GM10266 (cell line): ENCODE measurements at regions not wholly inside any gene's neighbourhood (a gene's known extent, or its start where the extent isn't known, plus 50 kb on each side); places are given as distances from the start of the nearest gene placed in this dataset.

Experiments used
- DNase-seq: peaks from one replicate; pipeline ENCODE4 v3.0.0; 2012; ENCODE audit errors: extremely low spot score
- TF ChIP-seq, protein P1 (sequence below): IDR thresholded peaks from 2 replicates; pipeline ENCODE4 v1.5.1; 2012; ENCODE audit warnings: mild to moderate bottlenecking, low read depth; ENCODE audit not compliant: control insufficient read depth, insufficient read depth; ENCODE audit errors: missing control alignments

DNA sequence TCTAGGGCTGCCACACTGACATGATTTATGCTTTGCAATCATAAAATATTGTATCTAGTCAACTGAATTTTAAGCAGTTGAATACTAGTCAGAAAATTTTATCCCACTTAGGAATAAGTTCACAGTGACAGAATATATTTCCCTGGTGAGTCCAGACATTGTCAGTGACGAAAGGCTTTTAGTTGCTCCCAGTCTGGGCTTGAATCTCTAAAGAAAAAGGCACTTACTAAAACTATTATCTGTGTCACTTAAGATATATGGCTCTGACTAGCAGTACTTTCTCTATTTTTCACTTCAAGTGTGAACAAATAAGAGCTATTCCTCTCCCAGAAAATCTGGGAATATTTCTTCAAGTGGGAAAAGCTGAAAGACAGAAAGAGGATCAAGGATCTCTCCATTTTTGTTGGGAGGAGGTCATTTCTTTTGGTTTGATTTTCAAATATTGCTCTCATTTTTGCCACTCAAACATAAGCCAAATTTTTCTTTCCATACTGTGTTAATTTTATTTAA is 1262.3 kb upstream of the USP15 start:
- TF ChIP-seq, protein P1, sequence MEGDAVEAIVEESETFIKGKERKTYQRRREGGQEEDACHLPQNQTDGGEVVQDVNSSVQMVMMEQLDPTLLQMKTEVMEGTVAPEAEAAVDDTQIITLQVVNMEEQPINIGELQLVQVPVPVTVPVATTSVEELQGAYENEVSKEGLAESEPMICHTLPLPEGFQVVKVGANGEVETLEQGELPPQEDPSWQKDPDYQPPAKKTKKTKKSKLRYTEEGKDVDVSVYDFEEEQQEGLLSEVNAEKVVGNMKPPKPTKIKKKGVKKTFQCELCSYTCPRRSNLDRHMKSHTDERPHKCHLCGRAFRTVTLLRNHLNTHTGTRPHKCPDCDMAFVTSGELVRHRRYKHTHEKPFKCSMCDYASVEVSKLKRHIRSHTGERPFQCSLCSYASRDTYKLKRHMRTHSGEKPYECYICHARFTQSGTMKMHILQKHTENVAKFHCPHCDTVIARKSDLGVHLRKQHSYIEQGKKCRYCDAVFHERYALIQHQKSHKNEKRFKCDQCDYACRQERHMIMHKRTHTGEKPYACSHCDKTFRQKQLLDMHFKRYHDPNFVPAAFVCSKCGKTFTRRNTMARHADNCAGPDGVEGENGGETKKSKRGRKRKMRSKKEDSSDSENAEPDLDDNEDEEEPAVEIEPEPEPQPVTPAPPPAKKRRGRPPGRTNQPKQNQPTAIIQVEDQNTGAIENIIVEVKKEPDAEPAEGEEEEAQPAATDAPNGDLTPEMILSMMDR, result no peak
- DNase-seq, result no peak

DNA sequence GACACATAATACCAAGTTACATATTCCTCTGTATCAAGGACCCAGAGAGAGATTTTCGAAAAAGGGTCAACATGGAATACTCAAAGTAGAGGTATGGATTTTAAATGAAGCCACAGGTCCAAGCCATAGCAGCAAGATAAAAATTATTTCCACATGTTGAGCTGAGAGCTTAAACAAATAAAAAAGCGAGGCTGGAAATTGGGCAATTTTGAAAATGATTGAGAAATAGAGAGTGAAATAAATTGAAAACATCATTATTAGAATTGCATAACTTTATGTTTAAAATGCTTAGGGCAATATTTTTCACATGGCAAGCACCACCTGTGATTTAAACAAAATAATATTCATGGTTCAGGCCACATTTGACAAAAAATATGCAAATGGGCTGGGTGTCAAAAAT is 1251.0 kb upstream of the USP15 start:
- TF ChIP-seq, protein P1, result no peak
- no peak for DNase-seq

DNA sequence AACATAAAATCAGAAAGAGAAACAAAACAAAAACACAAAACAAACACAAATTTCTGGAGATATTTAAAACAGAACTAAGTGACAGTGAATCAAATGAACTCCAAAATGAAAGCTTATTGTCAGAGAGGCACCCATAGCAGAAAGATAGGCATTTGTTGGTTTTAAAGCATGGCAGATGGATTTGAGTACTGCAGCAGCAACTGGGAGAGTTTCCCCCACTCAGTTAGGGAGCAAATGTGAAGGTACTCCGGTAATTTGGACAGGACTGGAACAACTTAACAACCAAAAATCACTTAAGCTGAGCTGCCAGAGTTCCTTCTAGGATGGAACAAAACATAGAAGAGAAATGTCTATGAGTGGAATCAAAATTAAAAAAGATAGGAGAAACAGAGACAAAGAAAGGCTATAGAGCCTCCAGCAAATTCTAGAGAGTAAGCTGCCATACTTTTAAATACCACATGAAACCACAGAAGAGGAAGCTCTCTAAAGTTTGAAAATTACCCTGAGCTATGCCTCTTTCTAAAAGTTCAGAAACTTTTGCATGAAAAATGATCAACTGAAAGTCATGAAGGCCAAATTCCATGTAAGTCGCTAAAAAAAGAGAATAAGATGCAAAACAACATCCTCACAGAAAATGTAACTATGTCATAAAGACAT is 1248.3 kb upstream of the USP15 start:
- TF ChIP-seq, protein P1, result no peak
- no peak for DNase-seq

DNA sequence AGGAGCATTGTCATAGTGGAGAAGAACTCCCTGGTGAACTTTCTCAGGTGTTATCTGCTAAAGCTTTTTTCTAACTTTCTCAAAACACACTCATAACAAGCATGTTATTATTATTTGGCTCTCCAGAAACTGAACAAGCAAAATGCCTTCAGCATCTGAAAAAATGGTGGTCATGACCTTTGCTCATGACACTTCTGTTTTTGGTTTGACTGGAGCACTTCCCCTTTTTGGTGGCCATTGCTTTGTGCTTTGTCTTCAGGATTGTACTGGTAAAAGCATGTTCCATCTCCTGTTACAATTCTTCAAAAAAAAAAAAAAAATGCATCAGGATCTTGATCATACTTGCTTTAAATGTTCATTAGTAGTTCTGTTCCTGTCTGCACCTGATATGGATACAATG is 1241.6 kb upstream of the USP15 start:
- TF ChIP-seq, protein P1, result no peak
- DNase-seq, result no peak

DNA sequence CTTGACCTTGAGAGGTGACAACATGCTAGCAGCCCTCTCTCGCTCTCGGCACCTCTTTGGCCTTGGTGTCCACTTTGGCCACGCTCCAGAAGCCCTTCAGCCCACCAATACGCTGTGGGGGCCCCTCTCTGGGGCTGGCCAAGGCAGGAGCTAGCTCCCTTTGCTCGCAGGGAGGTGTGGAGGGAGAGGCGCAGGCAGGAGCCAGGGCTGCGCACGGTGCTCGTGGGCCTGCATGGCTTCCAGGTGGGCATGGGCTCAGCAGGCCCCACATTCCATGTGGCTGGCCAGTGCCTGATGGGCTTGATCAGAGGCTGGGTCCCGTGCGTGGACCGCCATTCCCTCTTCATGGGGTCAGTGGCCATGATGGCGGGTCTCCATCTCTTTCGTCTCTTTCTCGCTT is 1237.0 kb upstream of the USP15 start:
- DNase-seq, result no peak
- TF ChIP-seq, protein P1, result no peak

DNA sequence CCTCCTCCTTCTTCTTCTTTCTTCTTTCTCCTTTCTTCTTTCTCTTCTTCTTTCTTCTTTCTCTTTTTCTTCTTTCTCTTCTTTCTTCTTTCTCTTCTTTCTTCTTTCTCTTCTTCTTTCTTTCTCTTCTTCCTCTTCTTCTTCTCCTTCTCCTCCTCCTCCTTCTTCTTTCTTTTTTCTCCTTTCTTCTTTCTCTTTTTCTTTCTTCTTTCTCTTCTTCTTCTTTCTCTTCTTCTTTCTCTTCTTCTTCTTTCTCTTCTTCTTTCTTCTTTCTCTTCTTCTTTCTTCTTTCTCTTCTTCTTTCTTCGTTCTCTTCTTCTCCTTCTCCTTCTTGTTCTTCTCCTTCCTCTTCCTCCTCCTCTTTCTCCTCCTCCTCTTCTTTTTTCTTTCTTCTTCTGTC is 1230.7 kb upstream of the USP15 start:
- no peak for DNase-seq
- TF ChIP-seq, protein P1, result no peak

DNA sequence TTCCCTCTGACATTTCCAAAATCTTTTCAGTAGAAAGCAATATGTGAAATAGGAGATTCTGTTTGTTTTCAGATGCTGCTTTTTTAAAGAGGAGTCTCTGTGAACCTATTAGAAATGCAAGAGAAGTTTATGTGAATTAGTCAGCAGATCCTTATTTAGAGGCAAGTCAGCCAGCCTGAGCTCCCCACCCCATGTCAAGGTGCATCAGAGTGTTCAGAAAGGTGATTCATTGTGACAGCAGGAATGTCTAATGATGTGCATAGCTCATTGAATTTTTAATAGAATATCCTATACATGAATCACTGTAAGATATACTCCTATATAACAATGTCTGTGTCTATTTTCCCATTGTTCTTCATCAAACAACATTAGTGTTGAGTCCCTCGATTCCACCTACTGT is 1222.4 kb upstream of the USP15 start:
- TF ChIP-seq, protein P1, result no peak
- DNase-seq, result no peak
